Left lung (tissue), 4 donors: ENCODE measurements at regions not wholly inside any gene's neighbourhood (a gene's known extent, or its start where the extent isn't known, plus 50 kb on each side); places are given as distances from the start of the nearest gene placed in this dataset.
"Not testable (repeated sequence)": the region's sequence is repeated elsewhere in the genome, so short reads cannot be mapped to it uniquely, and the experiment has no call there.

Experiments
- ATAC-seq: fragments of 200-7000 bp; cut with Tn5 transposase; one replicate; pipeline ENCODE4 v1.9.1; 2020; ENCODE audit warnings: moderate library complexity
- DNase-seq, 4 donors: peaks; one replicate each; pipeline ENCODE4 v3.0.0-alpha.2; 2013 to 2020
- H3K27ac ChIP-seq, 2 donors: fragments of 200-600 bp; sonication (generic) in 1 of 2; one replicate each; pipeline versions ENCODE4 v1.5.0 to v1.8.0; 2020 to 2021
- H3K27me3 ChIP-seq, 2 donors: fragments of 200-600 bp; sonication (generic) in 1 of 2; one replicate each; pipeline versions ENCODE4 v1.5.0 to v1.8.0; 2020 to 2021
- H3K36me3 ChIP-seq, 2 donors: fragments of 200-600 bp; sonication (generic) in 1 of 2; one replicate each; pipeline versions ENCODE4 v1.5.0 to v1.8.0; 2020 to 2021
- H3K4me1 ChIP-seq, 2 donors: fragments of 200-600 bp; one replicate each; pipeline ENCODE4 v1.8.0; 2021
- H3K4me3 ChIP-seq, 2 donors: fragments of 200-600 bp; sonication (generic) in 1 of 2; one replicate each; pipeline versions ENCODE4 v1.5.0 to v1.8.0; 2020 to 2021; ENCODE audit warnings: mild to moderate bottlenecking in 1 of 2
- H3K9me3 ChIP-seq, 2 donors: fragments of 200-600 bp; sonication (generic) in 1 of 2; one replicate each; pipeline versions ENCODE4 v1.5.0 to v1.8.0; 2020 to 2021
- intact Hi-C, 2 donors: fragments of 100-400 bp; cut with DNase I; formaldehyde crosslinking; loops; one replicate each; pipeline versions ENCODE4 v1.11.2 to v1.14.2; 2022
- TF ChIP-seq, protein P1 (sequence below), 2 donors: fragments of 200-600 bp; sonication (generic) in 1 of 2; IDR thresholded peaks; one replicate each; pipeline versions ENCODE4 v1.5.0 to v1.8.0; 2021; ENCODE audit warnings: antibody characterized with exemption in 2 of 2
- donor health status: DM: no; HTN: yes; CAD: no.
- donor health status: DM: no; HTN: no; CAD: no.

DNA sequence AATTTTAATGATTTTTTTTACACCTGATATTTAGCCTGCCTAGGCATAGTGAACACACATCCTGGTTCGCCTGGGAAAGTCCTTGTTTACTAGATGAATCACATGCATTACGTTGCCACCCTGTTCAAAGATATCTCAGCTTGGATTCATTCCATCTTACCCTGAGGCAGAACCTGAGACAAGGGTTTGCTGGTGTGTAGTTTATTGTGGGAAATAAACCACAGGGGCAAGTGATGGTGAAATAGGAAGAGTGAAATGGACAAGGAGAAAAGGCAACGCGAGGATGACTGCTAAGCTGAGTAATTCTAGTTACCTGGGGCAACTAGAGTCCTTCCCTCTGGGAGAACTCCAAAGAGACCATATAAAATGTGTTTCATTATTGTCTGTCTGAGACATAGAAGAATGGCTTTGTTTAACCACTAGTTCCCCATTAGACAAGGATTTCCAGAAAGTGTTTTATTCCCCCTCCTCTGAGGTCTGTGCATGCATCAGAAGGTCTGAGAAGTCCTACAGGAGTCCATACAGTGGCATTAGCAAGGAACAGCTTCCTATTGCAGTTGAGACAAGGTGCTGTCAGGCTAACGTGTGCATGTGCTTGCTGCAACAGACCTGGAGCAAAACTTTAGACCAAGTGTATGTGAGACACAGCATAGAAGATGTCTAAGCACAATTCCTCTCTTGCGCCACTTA, 797.3 kb upstream of the FRG1 start:
- intact Hi-C loops: no loop called here
- peaks cover 0 to 2% of the 10 kb centered on the region in 2 donors for H3K9me3 ChIP-seq
- no peak for ATAC-seq
- H3K4me1 ChIP-seq: no peaks in the 10 kb centered on the region
- H3K4me3 ChIP-seq: no peak overlapping the region
- TF ChIP-seq, protein P1, sequence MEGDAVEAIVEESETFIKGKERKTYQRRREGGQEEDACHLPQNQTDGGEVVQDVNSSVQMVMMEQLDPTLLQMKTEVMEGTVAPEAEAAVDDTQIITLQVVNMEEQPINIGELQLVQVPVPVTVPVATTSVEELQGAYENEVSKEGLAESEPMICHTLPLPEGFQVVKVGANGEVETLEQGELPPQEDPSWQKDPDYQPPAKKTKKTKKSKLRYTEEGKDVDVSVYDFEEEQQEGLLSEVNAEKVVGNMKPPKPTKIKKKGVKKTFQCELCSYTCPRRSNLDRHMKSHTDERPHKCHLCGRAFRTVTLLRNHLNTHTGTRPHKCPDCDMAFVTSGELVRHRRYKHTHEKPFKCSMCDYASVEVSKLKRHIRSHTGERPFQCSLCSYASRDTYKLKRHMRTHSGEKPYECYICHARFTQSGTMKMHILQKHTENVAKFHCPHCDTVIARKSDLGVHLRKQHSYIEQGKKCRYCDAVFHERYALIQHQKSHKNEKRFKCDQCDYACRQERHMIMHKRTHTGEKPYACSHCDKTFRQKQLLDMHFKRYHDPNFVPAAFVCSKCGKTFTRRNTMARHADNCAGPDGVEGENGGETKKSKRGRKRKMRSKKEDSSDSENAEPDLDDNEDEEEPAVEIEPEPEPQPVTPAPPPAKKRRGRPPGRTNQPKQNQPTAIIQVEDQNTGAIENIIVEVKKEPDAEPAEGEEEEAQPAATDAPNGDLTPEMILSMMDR (IDR thresholded peaks at IDR 0.05): no peak
- no peak for DNase-seq
- H3K27ac ChIP-seq: no peak overlapping the region
- no peaks in the 10 kb centered on the region for H3K36me3 ChIP-seq
- no peaks in the 10 kb centered on the region for H3K27me3 ChIP-seq

DNA sequence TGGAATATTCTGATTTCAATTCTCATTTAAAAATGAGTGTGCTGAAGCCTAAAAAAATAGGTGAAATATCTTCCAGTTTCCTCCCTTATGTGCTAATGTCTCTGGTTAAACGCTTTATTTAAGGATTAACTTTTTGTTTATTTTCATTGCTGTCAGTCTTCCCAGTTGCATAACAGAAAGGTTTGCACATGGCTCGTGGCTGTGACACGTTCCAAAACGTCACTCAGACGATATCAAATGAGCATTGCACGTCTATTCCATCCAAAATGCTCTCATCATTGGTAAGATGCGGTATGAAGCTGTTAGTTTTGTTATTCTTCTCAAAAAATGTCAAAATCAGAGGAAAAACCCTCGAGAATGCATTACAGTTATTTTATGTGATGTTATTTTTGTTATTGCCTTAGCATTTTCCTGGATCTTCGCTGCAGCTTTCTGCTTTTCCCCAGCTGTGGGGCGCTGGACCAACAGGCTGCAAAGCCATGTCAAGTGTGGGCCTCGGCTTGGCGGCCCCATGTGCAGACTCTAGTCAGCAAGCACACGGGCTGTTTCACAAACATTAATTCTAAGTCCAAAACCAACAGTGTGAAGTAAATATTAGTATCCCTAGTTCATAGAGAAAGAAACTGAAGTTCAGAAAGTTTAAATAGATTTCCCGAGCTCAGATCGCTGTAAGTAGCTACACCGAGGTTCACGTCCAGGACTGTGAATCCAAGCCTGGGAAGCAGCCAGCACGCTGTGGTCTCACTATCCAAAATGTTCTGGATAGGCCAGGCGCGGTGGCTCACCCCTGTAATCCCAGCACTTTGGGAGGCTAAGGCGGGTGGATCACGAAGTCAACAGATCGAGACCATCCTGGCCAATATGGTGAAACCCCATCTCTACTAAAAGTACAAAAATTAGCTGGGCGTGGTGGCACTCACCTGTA, 793.4 kb upstream of the FRG1 start:
- TF ChIP-seq, protein P1 (IDR thresholded peaks at IDR 0.05): no peak
- H3K4me1 ChIP-seq: no peaks in the 10 kb centered on the region
- intact Hi-C loops: no loop called here
- peak in 1 of 4 donors; percentile 0 for DNase-seq
- H3K9me3 ChIP-seq: peaks cover 0 to 13% of the 10 kb centered on the region in 2 donors
- no peaks in the 10 kb centered on the region for H3K36me3 ChIP-seq
- ATAC-seq: no peak
- H3K27ac ChIP-seq: no peak overlapping the region
- no peaks in the 10 kb centered on the region for H3K27me3 ChIP-seq
- H3K4me3 ChIP-seq: no peak overlapping the region

- H3K36me3 ChIP-seq, ATAC-seq, H3K4me3 ChIP-seq, intact Hi-C loops, H3K27me3 ChIP-seq, DNase-seq, H3K27ac ChIP-seq, H3K4me1 ChIP-seq: not testable (repeated sequence)
- H3K9me3 ChIP-seq: peaks cover 0 to 13% of the 10 kb centered on the region in 2 donors
Observed at GRCh38 chr4:189155083-189155482, 785.6 kb upstream of the FRG1 start.

- Histone ChIP-seq H3K9me3 (no peaks in the 10 kb centered on the region), H3K4me3 (no peak overlapping the region), H3K27me3 (no peaks in the 10 kb centered on the region), H3K4me1 (no peaks in the 10 kb centered on the region), H3K27ac (no peak overlapping the region), H3K36me3 (no peaks in the 10 kb centered on the region)
- ATAC-seq (no peak), DNase-seq (no peak)
- intact Hi-C loops: no loop called here
- TF ChIP-seq, protein P1 (IDR thresholded peaks at IDR 0.05): no peak
Observed at GRCh38 chr4:189162073-189162789, 778.4 kb upstream of the FRG1 start.

DNA sequence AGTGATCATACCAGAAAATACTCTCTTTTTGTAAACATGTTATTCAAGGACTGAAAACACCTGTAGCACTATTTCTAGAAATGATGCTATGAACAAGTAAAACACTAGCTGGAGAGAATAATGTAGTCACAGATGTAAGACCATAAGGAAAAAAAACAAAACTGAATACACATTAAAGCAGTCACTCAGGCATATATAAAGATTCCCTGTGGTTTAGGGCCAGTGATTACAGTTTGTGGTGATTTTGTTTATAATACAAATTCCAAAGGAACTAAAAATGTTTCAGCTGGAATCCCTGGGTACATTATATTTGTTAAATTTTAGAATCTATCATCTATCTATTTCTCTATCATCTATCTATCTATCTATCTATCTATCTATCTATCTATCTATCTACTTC, 777.8 kb upstream of the FRG1 start:
- H3K36me3 ChIP-seq: no peaks in the 10 kb centered on the region
- ATAC-seq (no peak), DNase-seq (no peak)
- no peaks in the 10 kb centered on the region for H3K4me1 ChIP-seq
- intact Hi-C loops: no loop called here
- TF ChIP-seq, protein P1 (IDR thresholded peaks at IDR 0.05): no peak
- H3K27me3 ChIP-seq: no peaks in the 10 kb centered on the region
- no peak overlapping the region for H3K4me3 ChIP-seq
- no peak overlapping the region for H3K27ac ChIP-seq
- no peaks in the 10 kb centered on the region for H3K9me3 ChIP-seq
